Stimulated activated CD4-positive, alpha-beta T cell treated with anti-CD3 and anti-CD28 coated beads, Interleukin-4, amount 100 ng/mL, for 48 hours (primary cell): ENCODE measurements at regions not wholly inside any gene's neighbourhood (a gene's known extent, or its start where the extent isn't known, plus 50 kb on each side); places are given as distances from the start of the nearest gene placed in this dataset.

Source experiments
- DNase-seq, 2 donors: peaks; one replicate each; pipeline ENCODE4 v3.0.0-alpha.2; 2020; ENCODE audit warnings: low read depth in 2 of 2

- DNase-seq = no peak
These were observed 168.3 kb downstream of the BRD1 start for GRCh38 chr22:49659281-49659923.

GRCh38 chr22:49658902-49659280 is 168.8 kb downstream of the BRD1 start:
- DNase-seq = no peak

GRCh38 chr22:49657974-49658590 is 169.6 kb downstream of the BRD1 start:
- DNase-seq = no peak

GRCh38 chr22:49657275-49657973 is 170.2 kb downstream of the BRD1 start:
- DNase-seq = peak; percentile 62 to 68

- DNase-seq = peak; percentile 25
These were observed 170.8 kb downstream of the BRD1 start for GRCh38 chr22:49656883-49657274.

- DNase-seq = no peak
These were observed 171.3 kb downstream of the BRD1 start for GRCh38 chr22:49656291-49656851.

- DNase-seq = no peak
These were observed 172.4 kb downstream of the BRD1 start for GRCh38 chr22:49655168-49655812.

- DNase-seq = no peak
These were observed 177.1 kb downstream of the BRD1 start for GRCh38 chr22:49650336-49651241.

- DNase-seq = no peak
These were observed 178.3 kb downstream of the BRD1 start for GRCh38 chr22:49649166-49650068.

GRCh38 chr22:49648053-49648452 is 179.6 kb downstream of the BRD1 start:
- DNase-seq = no peak

- DNase-seq = no peak
These were observed 180.0 kb downstream of the BRD1 start for GRCh38 chr22:49647627-49648026.

GRCh38 chr22:49646876-49647275 is 180.8 kb downstream of the BRD1 start:
- no peak for DNase-seq

GRCh38 chr22:49645791-49646550 is 181.7 kb downstream of the BRD1 start:
- no peak for DNase-seq

GRCh38 chr22:49645257-49645656 is 182.4 kb downstream of the BRD1 start:
- DNase-seq = no peak

- no peak for DNase-seq
These were observed 183.7 kb downstream of the BRD1 start for GRCh38 chr22:49643998-49644397.

- no peak for DNase-seq
These were observed 184.2 kb downstream of the BRD1 start for GRCh38 chr22:49643466-49643865.

GRCh38 chr22:49642741-49643140 is 184.9 kb downstream of the BRD1 start:
- DNase-seq = no peak

- no peak for DNase-seq
These were observed 185.3 kb downstream of the BRD1 start for GRCh38 chr22:49642331-49642730.

- no peak for DNase-seq
These were observed 185.8 kb downstream of the BRD1 start for GRCh38 chr22:49641770-49642313.
